ENCODE measurements at regions not wholly inside any gene's neighbourhood (a gene's known extent, or its start where the extent isn't known, plus 50 kb on each side); places are given as distances from the start of the nearest gene placed in this dataset.
"Not testable (repeated sequence)": the region's sequence is repeated elsewhere in the genome, so short reads cannot be mapped to it uniquely, and the experiment has no call there.

- H3K4me3 ChIP-seq (ENCODE audit: low read length): no peak overlapping the region
- TF ChIP-seq CTCF (conservative IDR thresholded peaks at IDR 0.05; ENCODE audit: low read length): no peak
- no peak for DNase-seq (ENCODE audit: low read depth)
Measured at GRCh38 chr4:71081192-71081591, 87.7 kb downstream of the DCK start.

- H3K4me3 ChIP-seq (ENCODE audit: low read length): no peak overlapping the region
- TF ChIP-seq CTCF (conservative IDR thresholded peaks at IDR 0.05; ENCODE audit: low read length): no peak
- no peak for DNase-seq (ENCODE audit: low read depth)
Measured at GRCh38 chr4:71093745-71094144, 100.3 kb downstream of the DCK start.

GRCh38 chr4:71094201-71094600, 100.8 kb downstream of the DCK start:
- DNase-seq (ENCODE audit: low read depth): no peak
- H3K4me3 ChIP-seq (ENCODE audit: low read length): no peak overlapping the region
- no peak for TF ChIP-seq CTCF (conservative IDR thresholded peaks at IDR 0.05; ENCODE audit: low read length)

- H3K4me3 ChIP-seq (ENCODE audit: low read length): no peak overlapping the region
- TF ChIP-seq CTCF (conservative IDR thresholded peaks at IDR 0.05; ENCODE audit: low read length): no peak
- DNase-seq (ENCODE audit: low read depth): no peak
Measured at GRCh38 chr4:71095141-71095540, 101.7 kb downstream of the DCK start.

GRCh38 chr4:71095545-71095944, 102.1 kb downstream of the DCK start:
- DNase-seq (ENCODE audit: low read depth): no peak
- TF ChIP-seq CTCF (conservative IDR thresholded peaks at IDR 0.05; ENCODE audit: low read length): no peak
- no peak overlapping the region for H3K4me3 ChIP-seq (ENCODE audit: low read length)

GRCh38 chr4:71107726-71108125, 114.3 kb downstream of the DCK start:
- H3K4me3 ChIP-seq (ENCODE audit: low read length): no peak overlapping the region
- TF ChIP-seq CTCF (conservative IDR thresholded peaks at IDR 0.05; ENCODE audit: low read length): no peak
- DNase-seq (ENCODE audit: low read depth): no peak

- no peak for DNase-seq (ENCODE audit: low read depth)
- no peak for TF ChIP-seq CTCF (conservative IDR thresholded peaks at IDR 0.05; ENCODE audit: low read length)
- H3K4me3 ChIP-seq (ENCODE audit: low read length): no peak overlapping the region
Measured at GRCh38 chr4:71110499-71110898, 117.0 kb downstream of the DCK start.

- not testable (repeated sequence) for DNase-seq (ENCODE audit: low read depth)
Measured at GRCh38 chr4:71111133-71111532, 117.7 kb downstream of the DCK start.

More at GRCh38 chr4:71111133-71111532, 117.7 kb downstream of the DCK start:
- not testable (repeated sequence) for H3K4me3 ChIP-seq (ENCODE audit: low read length)

All from AG10803 (cell line).